ENCODE measurements at regions not wholly inside any gene's neighbourhood (a gene's known extent, or its start where the extent isn't known, plus 50 kb on each side); places are given as distances from the start of the nearest gene placed in this dataset.

GRCh38 chr4:27917381-27917780 lies 1056.7 kb downstream of the STIM2 start:
- H3K4me2 ChIP-seq: no peak overlapping the region
- WGBS (ENCODE audit: missing lambda C conversion rate): 4% methylated on average over 2 of the region's 2 CpGs
- ATAC-seq: no peak
- no peaks in the 10 kb centered on the region for H3K4me1 ChIP-seq
- CTCF ChIA-PET: no interaction called here
- TF ChIP-seq, protein P1, sequence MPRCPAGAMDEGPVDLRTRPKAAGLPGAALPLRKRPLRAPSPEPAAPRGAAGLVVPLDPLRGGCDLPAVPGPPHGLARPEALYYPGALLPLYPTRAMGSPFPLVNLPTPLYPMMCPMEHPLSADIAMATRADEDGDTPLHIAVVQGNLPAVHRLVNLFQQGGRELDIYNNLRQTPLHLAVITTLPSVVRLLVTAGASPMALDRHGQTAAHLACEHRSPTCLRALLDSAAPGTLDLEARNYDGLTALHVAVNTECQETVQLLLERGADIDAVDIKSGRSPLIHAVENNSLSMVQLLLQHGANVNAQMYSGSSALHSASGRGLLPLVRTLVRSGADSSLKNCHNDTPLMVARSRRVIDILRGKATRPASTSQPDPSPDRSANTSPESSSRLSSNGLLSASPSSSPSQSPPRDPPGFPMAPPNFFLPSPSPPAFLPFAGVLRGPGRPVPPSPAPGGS (IDR thresholded peaks at IDR 0.05): no peak
- TF ChIP-seq CHD4 (IDR thresholded peaks at IDR 0.05; ENCODE audit: borderline replicate concordance) (no peak), RFX5 (IDR thresholded peaks at IDR 0.05) (no peak), JUNB (IDR thresholded peaks at IDR 0.05) (no peak), SMC3 (IDR thresholded peaks at IDR 0.05) (no peak), E2F6 (IDR thresholded peaks at IDR 0.05; ENCODE audit: borderline replicate concordance, low read depth) (no peak), MAX (IDR thresholded peaks at IDR 0.05) (no peak), SREBF2 (IDR thresholded peaks at IDR 0.05) (no peak), CHD2 (IDR thresholded peaks at IDR 0.05; ENCODE audit: low read length, partially characterized antibody) (no peak), RNF2 (IDR thresholded peaks at IDR 0.05; ENCODE audit: borderline replicate concordance, low read depth) (no peak), TFCP2L1 (CRISPR knock-in tag; IDR thresholded peaks at IDR 0.05) (no peak), MAZ (IDR thresholded peaks at IDR 0.05; ENCODE audit: borderline replicate concordance, low read depth, low read length) (no peak), CEBPB (IDR thresholded peaks at IDR 0.05) (no peak), ESRRA (IDR thresholded peaks at IDR 0.05; ENCODE audit: borderline replicate concordance, low read length) (no peak), PBX3 (IDR thresholded peaks at IDR 0.05) (no peak), EHF (CRISPR knock-in tag; IDR thresholded peaks at IDR 0.05) (no peak)
- TF ChIP-seq, protein P2, sequence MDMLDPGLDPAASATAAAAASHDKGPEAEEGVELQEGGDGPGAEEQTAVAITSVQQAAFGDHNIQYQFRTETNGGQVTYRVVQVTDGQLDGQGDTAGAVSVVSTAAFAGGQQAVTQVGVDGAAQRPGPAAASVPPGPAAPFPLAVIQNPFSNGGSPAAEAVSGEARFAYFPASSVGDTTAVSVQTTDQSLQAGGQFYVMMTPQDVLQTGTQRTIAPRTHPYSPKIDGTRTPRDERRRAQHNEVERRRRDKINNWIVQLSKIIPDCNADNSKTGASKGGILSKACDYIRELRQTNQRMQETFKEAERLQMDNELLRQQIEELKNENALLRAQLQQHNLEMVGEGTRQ (IDR thresholded peaks at IDR 0.05): no peak
- TF ChIP-seq, protein P3, sequence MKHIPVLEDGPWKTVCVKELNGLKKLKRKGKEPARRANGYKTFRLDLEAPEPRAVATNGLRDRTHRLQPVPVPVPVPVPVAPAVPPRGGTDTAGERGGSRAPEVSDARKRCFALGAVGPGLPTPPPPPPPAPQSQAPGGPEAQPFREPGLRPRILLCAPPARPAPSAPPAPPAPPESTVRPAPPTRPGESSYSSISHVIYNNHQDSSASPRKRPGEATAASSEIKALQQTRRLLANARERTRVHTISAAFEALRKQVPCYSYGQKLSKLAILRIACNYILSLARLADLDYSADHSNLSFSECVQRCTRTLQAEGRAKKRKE (CRISPR knock-in tag; IDR thresholded peaks at IDR 0.05; ENCODE audit: low read depth): no peak
- TF ChIP-seq, protein P4, sequence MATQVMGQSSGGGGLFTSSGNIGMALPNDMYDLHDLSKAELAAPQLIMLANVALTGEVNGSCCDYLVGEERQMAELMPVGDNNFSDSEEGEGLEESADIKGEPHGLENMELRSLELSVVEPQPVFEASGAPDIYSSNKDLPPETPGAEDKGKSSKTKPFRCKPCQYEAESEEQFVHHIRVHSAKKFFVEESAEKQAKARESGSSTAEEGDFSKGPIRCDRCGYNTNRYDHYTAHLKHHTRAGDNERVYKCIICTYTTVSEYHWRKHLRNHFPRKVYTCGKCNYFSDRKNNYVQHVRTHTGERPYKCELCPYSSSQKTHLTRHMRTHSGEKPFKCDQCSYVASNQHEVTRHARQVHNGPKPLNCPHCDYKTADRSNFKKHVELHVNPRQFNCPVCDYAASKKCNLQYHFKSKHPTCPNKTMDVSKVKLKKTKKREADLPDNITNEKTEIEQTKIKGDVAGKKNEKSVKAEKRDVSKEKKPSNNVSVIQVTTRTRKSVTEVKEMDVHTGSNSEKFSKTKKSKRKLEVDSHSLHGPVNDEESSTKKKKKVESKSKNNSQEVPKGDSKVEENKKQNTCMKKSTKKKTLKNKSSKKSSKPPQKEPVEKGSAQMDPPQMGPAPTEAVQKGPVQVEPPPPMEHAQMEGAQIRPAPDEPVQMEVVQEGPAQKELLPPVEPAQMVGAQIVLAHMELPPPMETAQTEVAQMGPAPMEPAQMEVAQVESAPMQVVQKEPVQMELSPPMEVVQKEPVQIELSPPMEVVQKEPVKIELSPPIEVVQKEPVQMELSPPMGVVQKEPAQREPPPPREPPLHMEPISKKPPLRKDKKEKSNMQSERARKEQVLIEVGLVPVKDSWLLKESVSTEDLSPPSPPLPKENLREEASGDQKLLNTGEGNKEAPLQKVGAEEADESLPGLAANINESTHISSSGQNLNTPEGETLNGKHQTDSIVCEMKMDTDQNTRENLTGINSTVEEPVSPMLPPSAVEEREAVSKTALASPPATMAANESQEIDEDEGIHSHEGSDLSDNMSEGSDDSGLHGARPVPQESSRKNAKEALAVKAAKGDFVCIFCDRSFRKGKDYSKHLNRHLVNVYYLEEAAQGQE (IDR thresholded peaks at IDR 0.05): no peak
- H3K4me3 ChIP-seq: no peak overlapping the region
- FAIRE-seq: no peak
- POLR2A ChIA-PET: no interaction called here
- no peak overlapping the region for H3K27ac ChIP-seq
- no peaks in the 10 kb centered on the region for H3K9me3 ChIP-seq
- DNase-seq (ENCODE audit: low read depth in 1 of 2, low spot score in 1 of 2): no peak

DNA sequence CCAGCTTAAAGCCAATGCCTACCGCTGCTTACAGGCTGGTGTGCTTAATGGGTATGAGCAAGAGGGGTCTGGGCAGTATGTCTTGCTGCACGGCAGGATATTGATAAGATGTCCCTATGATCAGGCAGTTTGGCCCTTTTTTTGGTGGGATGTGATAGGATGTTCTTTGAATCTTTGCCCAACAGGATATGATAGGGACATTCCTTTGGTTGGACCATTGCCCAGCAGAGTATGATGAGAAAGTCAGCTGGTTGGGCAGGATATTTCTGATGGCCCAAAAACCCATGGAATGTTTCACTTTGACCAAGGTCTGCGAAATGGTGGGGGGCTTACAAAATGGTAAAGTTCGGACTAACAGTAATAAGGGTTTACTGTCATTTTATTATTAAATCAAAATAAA lies 1060.6 kb downstream of the STIM2 start:
- Histone ChIP-seq H3K4me2 (no peak overlapping the region), H3K4me3 (no peak overlapping the region), H3K4me1 (no peaks in the 10 kb centered on the region), H3K27ac (no peak overlapping the region), H3K9me3 (no peaks in the 10 kb centered on the region)
- ATAC-seq (no peak), DNase-seq (ENCODE audit: low read depth in 1 of 2, low spot score in 1 of 2) (no peak), FAIRE-seq (no peak)
- TF ChIP-seq SMC3 (IDR thresholded peaks at IDR 0.05) (no peak), TFCP2L1 (CRISPR knock-in tag; IDR thresholded peaks at IDR 0.05) (no peak), CBX2 (IDR thresholded peaks at IDR 0.05; ENCODE audit: borderline replicate concordance, low read depth) (no peak), E2F6 (IDR thresholded peaks at IDR 0.05; ENCODE audit: borderline replicate concordance, low read depth) (no peak)
- ChIA-PET POLR2A (no interaction called here), CTCF (no interaction called here)
- 6% methylated on average over 3 of the region's 4 CpGs for WGBS (ENCODE audit: missing lambda C conversion rate)
